ENCODE measurements at regions not wholly inside any gene's neighbourhood (a gene's known extent, or its start where the extent isn't known, plus 50 kb on each side); places are given as distances from the start of the nearest gene placed in this dataset.

GRCh38 chr1:114270718-114271117 lies 117.0 kb upstream of the SYT6 start:
- TF ChIP-seq POLR2A (IDR thresholded peaks at IDR 0.05) (no peak), POLR2AphosphoS5 (IDR thresholded peaks at IDR 0.05) (no peak), CTCF (IDR thresholded peaks at IDR 0.05) (no peak)

Measured in prostate gland (tissue), 2 donors.